ENCODE measurements at regions not wholly inside any gene's neighbourhood (a gene's known extent, or its start where the extent isn't known, plus 50 kb on each side); places are given as distances from the start of the nearest gene placed in this dataset.

DNA sequence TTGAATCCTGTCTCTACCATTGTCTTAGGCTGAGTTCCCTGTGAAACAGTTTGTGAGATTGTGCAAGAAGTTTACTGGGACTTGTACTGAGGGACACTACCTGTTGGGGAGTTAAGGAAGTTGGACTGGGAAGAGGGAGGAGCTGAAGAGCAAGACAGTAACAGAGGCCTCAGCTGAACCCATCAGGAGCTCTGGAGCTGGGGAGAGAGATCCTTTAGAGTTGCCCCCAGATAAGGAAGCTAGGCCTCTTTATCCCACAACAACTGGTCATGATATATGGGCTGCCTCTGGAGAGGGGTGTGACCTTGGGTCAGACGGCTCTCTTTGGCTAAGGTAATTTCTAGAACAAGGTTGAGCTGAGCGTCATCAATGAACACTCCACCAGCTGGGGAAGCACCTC is 137.8 kb upstream of the SLC4A4 start:
- no peak overlapping the region for H3K4me3 ChIP-seq (ENCODE audit: low read depth, low read length)
- no peak for TF ChIP-seq CTCF (IDR thresholded peaks at IDR 0.05; ENCODE audit: control insufficient read depth, extremely low read depth, insufficient read depth)
- no peak for DNase-seq (ENCODE audit: low read depth)

DNA sequence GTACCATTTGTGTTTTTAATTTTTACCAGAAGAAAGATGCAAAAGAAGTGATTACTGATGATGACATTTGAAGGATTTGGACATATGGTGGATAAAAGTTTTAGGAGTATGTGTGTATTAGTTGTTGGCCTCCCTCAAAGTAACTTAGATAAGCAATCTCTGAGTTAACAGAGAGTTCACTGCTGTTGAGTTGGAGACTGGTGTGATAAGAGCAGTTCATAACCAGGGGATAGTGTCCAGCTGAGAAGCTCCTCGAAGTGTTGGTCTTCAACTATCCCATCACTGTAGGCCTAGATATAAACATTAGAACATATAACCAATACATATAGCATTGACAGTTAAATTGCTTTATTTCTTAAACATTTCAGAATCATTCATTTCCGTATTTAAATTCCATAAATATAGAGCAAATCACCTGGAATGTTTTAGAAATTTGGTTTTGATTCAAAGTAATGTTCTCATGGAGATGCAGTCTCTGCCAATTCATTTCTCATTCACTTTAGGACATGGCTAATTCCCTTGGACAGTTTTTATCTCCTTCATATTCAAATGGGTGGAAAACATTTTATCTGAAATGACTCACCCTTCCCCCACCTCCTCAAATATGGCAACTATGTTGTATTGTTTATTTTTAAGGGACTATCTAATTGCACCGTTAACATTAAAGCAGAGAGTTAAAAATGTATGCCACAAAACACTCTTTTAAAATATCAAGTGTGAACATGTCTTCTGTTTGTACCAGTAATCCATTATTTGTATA is 136.8 kb upstream of the SLC4A4 start:
- no peak for TF ChIP-seq CTCF (IDR thresholded peaks at IDR 0.05; ENCODE audit: control insufficient read depth, extremely low read depth, insufficient read depth)
- DNase-seq (ENCODE audit: low read depth): no peak
- no peak overlapping the region for H3K4me3 ChIP-seq (ENCODE audit: low read depth, low read length)

DNA sequence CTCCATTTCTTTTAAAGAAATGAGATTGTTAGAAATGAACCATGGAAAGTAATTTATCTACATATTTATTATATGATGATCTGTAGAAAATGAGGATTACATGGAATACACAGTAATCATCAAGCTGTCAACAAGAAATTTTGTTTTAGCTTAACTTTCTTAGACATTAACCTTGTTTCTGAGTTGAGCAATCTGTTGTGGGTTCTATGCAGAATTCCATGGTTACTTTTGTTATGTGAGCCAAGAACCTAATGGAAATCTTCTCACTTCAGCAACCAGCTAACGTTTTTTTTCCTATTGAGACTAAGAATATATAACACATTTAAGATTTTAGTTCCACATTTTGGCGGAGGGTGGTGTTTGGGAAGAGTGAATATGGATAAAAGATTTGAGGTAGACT is 136.1 kb upstream of the SLC4A4 start:
- no peak overlapping the region for H3K4me3 ChIP-seq (ENCODE audit: low read depth, low read length)
- no peak for TF ChIP-seq CTCF (IDR thresholded peaks at IDR 0.05; ENCODE audit: control insufficient read depth, extremely low read depth, insufficient read depth)
- DNase-seq (ENCODE audit: low read depth): no peak

- no peak overlapping the region for H3K4me3 ChIP-seq (ENCODE audit: low read depth, low read length)
- DNase-seq (ENCODE audit: low read depth): no peak
- no peak for TF ChIP-seq CTCF (IDR thresholded peaks at IDR 0.05; ENCODE audit: control insufficient read depth, extremely low read depth, insufficient read depth)
Observed at GRCh38 chr4:71204056-71204455, 134.8 kb upstream of the SLC4A4 start.

DNA sequence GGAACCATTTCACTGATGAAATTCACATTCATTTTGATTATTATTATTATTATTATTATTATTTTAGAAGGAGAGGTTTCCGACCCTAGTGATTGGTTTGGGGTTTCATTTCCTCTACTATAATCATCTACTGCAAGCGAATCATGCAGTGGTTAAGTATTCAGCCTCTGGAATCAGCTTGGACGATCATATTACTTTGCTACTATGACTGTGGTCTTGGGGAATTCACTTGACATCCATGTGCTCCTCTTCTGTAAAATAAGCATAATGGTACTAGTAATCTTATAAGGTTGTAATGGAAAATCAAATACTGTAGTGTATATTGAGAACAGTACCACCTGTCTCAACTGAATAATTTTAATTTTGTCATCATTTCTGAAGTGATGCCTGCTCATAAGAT is 132.1 kb upstream of the SLC4A4 start:
- TF ChIP-seq CTCF (IDR thresholded peaks at IDR 0.05; ENCODE audit: control insufficient read depth, extremely low read depth, insufficient read depth): no peak
- DNase-seq (ENCODE audit: low read depth): no peak
- H3K4me3 ChIP-seq (ENCODE audit: low read depth, low read length): no peak overlapping the region

DNA sequence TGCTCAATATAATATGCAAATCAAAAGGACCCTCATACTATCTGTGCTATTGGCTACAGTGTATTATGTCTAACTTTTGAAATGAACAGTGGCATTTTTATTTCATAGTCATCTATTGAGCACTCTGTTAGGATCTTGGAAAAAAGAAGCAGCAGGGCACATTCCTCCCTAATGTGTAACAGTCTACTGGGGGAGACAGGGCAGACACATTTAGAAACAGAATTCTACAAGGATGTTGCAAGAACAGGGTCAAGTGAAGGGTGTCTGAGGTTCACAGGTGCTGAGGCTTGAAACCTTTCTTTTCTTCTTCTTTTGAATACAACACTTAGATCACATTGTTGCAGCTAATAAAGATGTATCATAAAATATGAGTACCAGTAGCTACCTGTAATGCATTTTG is 129.7 kb upstream of the SLC4A4 start:
- DNase-seq (ENCODE audit: low read depth): no peak
- H3K4me3 ChIP-seq (ENCODE audit: low read depth, low read length): no peak overlapping the region
- no peak for TF ChIP-seq CTCF (IDR thresholded peaks at IDR 0.05; ENCODE audit: control insufficient read depth, extremely low read depth, insufficient read depth)

DNA sequence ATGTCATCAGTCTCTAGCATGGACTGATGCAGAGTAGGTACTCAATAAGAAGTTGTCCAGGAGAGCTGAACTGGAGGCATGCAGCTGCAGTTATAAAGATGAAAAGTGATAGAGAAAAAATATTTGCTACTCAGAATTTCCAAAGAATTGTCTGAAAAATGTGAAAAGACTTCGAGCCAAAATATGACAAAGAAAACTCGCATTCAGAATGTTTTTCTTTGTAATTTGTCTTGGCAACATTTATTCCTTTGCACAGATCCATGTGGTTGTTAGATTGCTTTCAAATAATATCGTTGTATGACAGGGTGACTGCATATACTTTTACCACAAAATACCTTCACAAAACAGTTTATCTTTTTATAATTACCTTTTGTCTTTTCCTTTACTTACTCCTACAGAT is 128.0 kb upstream of the SLC4A4 start:
- no peak for TF ChIP-seq CTCF (IDR thresholded peaks at IDR 0.05; ENCODE audit: control insufficient read depth, extremely low read depth, insufficient read depth)
- DNase-seq (ENCODE audit: low read depth): no peak
- no peak overlapping the region for H3K4me3 ChIP-seq (ENCODE audit: low read depth, low read length)
